Endothelial cell of umbilical vein (primary cell): ENCODE measurements at regions not wholly inside any gene's neighbourhood (a gene's known extent, or its start where the extent isn't known, plus 50 kb on each side); places are given as distances from the start of the nearest gene placed in this dataset.

Experiments
- BruUV-seq: library from RNA; stranded (reverse); fragments of 400-500 nt; replicated peaks from 2 replicates; lab custom pipeline; 2021; lab: Mats Ljungman, UMichigan
- CTCF ChIA-PET: fragments of 300-600, 350-600 bp; sonication (Branson Sonifier 250); formaldehyde crosslinking; loops from one replicate; lab custom pipeline; 2021; ENCODE audit warnings: antibody characterized with exemption, inconsistent platforms; lab: Charles Lee
- POLR2A ChIA-PET: fragments of 300-600, 350-600 bp; sonication (Branson Sonifier 250); formaldehyde crosslinking; loops from one replicate; lab custom pipeline; 2021; ENCODE audit warnings: antibody characterized with exemption, inconsistent platforms; lab: Charles Lee
- DNase-seq: peaks from one replicate; pipeline ENCODE4 v3.0.0-alpha.2; 2011; ENCODE audit warnings: low read depth, low spot score
- FAIRE-seq: peaks from 2 replicates; lab custom pipeline; 2011; peaks lifted over from hg19 to GRCh38; lab: Jason Lieb, UNC
- H2AFZ ChIP-seq: 2 replicates; pipeline ENCODE4 v1.6.0; 2012; ENCODE audit warnings: low read depth, low read length, control low read depth, inconsistent platforms
- H3K27ac ChIP-seq: 2 replicates; pipeline ENCODE4 v1.5.1; 2011; ENCODE audit warnings: low read depth, mild to moderate bottlenecking, control low read depth, low read length, moderate library complexity; ENCODE audit not compliant: insufficient read depth
- H3K27me3 ChIP-seq, 2 experiments: 2 replicates each; pipeline versions ENCODE4 v1.6.0 to v1.6.1; 2011; ENCODE audit warnings: low read length in 2 of 2, mixed read lengths in 1 of 2; ENCODE audit not compliant: control insufficient read depth in 2 of 2, insufficient read depth in 2 of 2
- H3K36me3 ChIP-seq, 2 experiments: 2 replicates in 1 of 2; 3 replicates in 1 of 2; pipeline ENCODE4 v1.5.1; 2011; ENCODE audit warnings: low read length in 2 of 2, mild to moderate bottlenecking in 1 of 2, moderate library complexity in 1 of 2; ENCODE audit not compliant: control insufficient read depth in 2 of 2, insufficient read depth in 2 of 2; ENCODE audit errors: extremely low read depth in 1 of 2
- H3K4me1 ChIP-seq: 3 replicates; pipeline ENCODE4 v1.5.1; 2011; ENCODE audit warnings: mild to moderate bottlenecking, low read length; ENCODE audit not compliant: control insufficient read depth, insufficient read depth; ENCODE audit errors: extremely low read depth
- H3K4me2 ChIP-seq: 2 replicates; pipeline ENCODE4 v1.6.1; 2011; ENCODE audit warnings: low read length, control low read depth, mixed read lengths; ENCODE audit not compliant: insufficient read depth
- H3K4me3 ChIP-seq, 3 experiments: fragments of 200-600 bp in 1 of 3; sonication (generic), shearing (Covaris generic) in 1 of 3; replicated peaks in 1 of 3; 2 replicates each; pipeline ENCODE4 v1.5.1; 2011 to 2016; ENCODE audit warnings: control low read depth in 3 of 3, low read length in 3 of 3, mild to moderate bottlenecking in 2 of 3, inconsistent platforms in 1 of 3, low read depth in 1 of 3, moderate library complexity in 1 of 3; ENCODE audit not compliant: insufficient read depth in 1 of 3
- H3K79me2 ChIP-seq: 2 replicates; pipeline ENCODE4 v1.6.0; 2012; ENCODE audit warnings: low read length, inconsistent platforms; ENCODE audit not compliant: control insufficient read depth, insufficient read depth
- H3K9ac ChIP-seq: replicated peaks from 2 replicates; pipeline ENCODE3; 2011; ENCODE audit warnings: low read length, control low read depth; ENCODE audit not compliant: insufficient read depth; ENCODE audit errors: extremely low read depth
- H3K9me1 ChIP-seq: replicated peaks from 3 replicates; pipeline ENCODE4 v1.6.0; 2011; ENCODE audit warnings: mild to moderate bottlenecking, low read length; ENCODE audit not compliant: control insufficient read depth, insufficient read depth; ENCODE audit errors: extremely low read depth
- H3K9me3 ChIP-seq: replicated peaks from 2 replicates; pipeline ENCODE4 v1.5.1; 2012; ENCODE audit warnings: low read length, inconsistent platforms; ENCODE audit not compliant: control insufficient read depth, insufficient read depth
- H4K20me1 ChIP-seq: replicated peaks from 2 replicates; pipeline ENCODE3; 2011; ENCODE audit warnings: mild to moderate bottlenecking, low read length; ENCODE audit not compliant: control insufficient read depth, insufficient read depth; ENCODE audit errors: extremely low read depth
- CTCF ChIP-seq, 2 donors: IDR thresholded peaks; 1 replicate in 1 of 2; 2 replicates in 1 of 2; pipeline ENCODE4 v1.5.1; 2011; ENCODE audit warnings: low read length in 2 of 2, mild to moderate bottlenecking in 2 of 2, moderate library complexity in 2 of 2, control low read depth in 1 of 2, inconsistent platforms in 1 of 2, low read depth in 1 of 2; ENCODE audit not compliant: insufficient read depth in 1 of 2; ENCODE audit errors: extremely low read depth in 1 of 2
- EZH2 ChIP-seq: IDR thresholded peaks from 2 replicates; pipeline ENCODE4 v1.6.1; 2012; ENCODE audit warnings: borderline replicate concordance, low read depth, mild to moderate bottlenecking, moderate library complexity, low read length, inconsistent platforms; ENCODE audit not compliant: severe bottlenecking
- FOS ChIP-seq: IDR thresholded peaks from 2 replicates; pipeline ENCODE4 v1.6.1; 2011; ENCODE audit warnings: mild to moderate bottlenecking, low read length, moderate library complexity, borderline replicate concordance; ENCODE audit not compliant: insufficient read depth
- GATA2 ChIP-seq: IDR thresholded peaks from 2 replicates; pipeline ENCODE4 v1.7.0; 2011; ENCODE audit warnings: low read depth, mild to moderate bottlenecking, moderate library complexity, mixed read lengths, low read length; ENCODE audit not compliant: insufficient read length, insufficient read depth
- JUN ChIP-seq: IDR thresholded peaks from 2 replicates; pipeline ENCODE4 v1.6.1; 2011; ENCODE audit warnings: borderline replicate concordance, low read depth; ENCODE audit not compliant: insufficient read length, insufficient read depth
- MAX ChIP-seq: IDR thresholded peaks from 2 replicates; pipeline ENCODE4 v1.6.1; 2011; ENCODE audit not compliant: insufficient read depth, insufficient read length
- MYC ChIP-seq: IDR thresholded peaks from one replicate; pipeline ENCODE4 v1.6.1; 2011; ENCODE audit warnings: mild to moderate bottlenecking, low read depth, low read length
- POLR2A ChIP-seq: IDR thresholded peaks from 2 replicates; pipeline ENCODE4 v1.6.1; 2012; ENCODE audit warnings: low read depth, mild to moderate bottlenecking, control low read depth, low read length
- POLR2AphosphoS5 ChIP-seq: IDR thresholded peaks from 2 replicates; pipeline ENCODE4 v1.6.1; 2012; ENCODE audit warnings: low read depth, mild to moderate bottlenecking, control low read depth, low read length, moderate library complexity; ENCODE audit not compliant: insufficient read depth
- dilution Hi-C: fragments of 300-500 bp; cut with MboI; formaldehyde crosslinking; loops from one replicate; pipeline ENCODE4 v1.15.0; 2019; ENCODE audit warnings: low sequenced_read_pairs; ENCODE audit not compliant: extremely low pct_ligation_motif_present
- intact Hi-C: fragments of 100-400 bp; cut with micrococcal nuclease; formaldehyde crosslinking; loops from one replicate; pipeline ENCODE4 v1.10.0; 2022

- no TSS peak for BruUV-seq
- no peaks in the 10 kb centered on the region for H3K27me3 ChIP-seq
- H3K4me3 ChIP-seq, result no peak overlapping the region
- H2AFZ ChIP-seq, result no peak overlapping the region
- no peaks in the 10 kb centered on the region for H3K36me3 ChIP-seq
- CTCF ChIA-PET, result no interaction called here
- no peaks in the 10 kb centered on the region for H3K79me2 ChIP-seq
- no peak overlapping the region for H3K27ac ChIP-seq
- POLR2A ChIA-PET, result no interaction called here
- dilution Hi-C loops (no loop called here), intact Hi-C loops (loop anchor here (1.0 kb wide), 1 partner anchor 136 kb away; no protein-coding TSS in a partner anchor)
- H4K20me1 ChIP-seq, result no peaks in the 10 kb centered on the region
- no peaks in the 10 kb centered on the region for H3K9me1 ChIP-seq
- DNase-seq (no peak), FAIRE-seq (no peak)
- H3K4me1 ChIP-seq, result no peaks in the 10 kb centered on the region
- no peak overlapping the region for H3K9ac ChIP-seq
- TF ChIP-seq MAX, result no peak
- no peaks in the 10 kb centered on the region for H3K9me3 ChIP-seq
- H3K4me2 ChIP-seq, result no peak overlapping the region
Observed at GRCh38 chr7:86025807-86026206, 617.9 kb upstream of the GRM3 start.

GRCh38 chr7:86013662-86014061, 630.0 kb upstream of the GRM3 start:
- Histone ChIP-seq H3K4me3 (no peak overlapping the region), H3K79me2 (no peaks in the 10 kb centered on the region), H3K9ac (no peak overlapping the region), H4K20me1 (no peaks in the 10 kb centered on the region), H3K27ac (no peak overlapping the region), H3K4me2 (no peak overlapping the region), H3K9me3 (no peaks in the 10 kb centered on the region), H3K36me3 (no peaks in the 10 kb centered on the region), H3K4me1 (no peaks in the 10 kb centered on the region), H2AFZ (no peak overlapping the region), H3K27me3 (no peaks in the 10 kb centered on the region), H3K9me1 (no peaks in the 10 kb centered on the region)
- no peak for TF ChIP-seq EZH2
- no peak for TF ChIP-seq POLR2AphosphoS5
- TF ChIP-seq POLR2A, result no peak
- TF ChIP-seq JUN, result no peak
- TF ChIP-seq MAX, result no peak
- TF ChIP-seq GATA2, result no peak
- TF ChIP-seq CTCF (IDR thresholded peaks at IDR 0.05; ENCODE audit: extremely low read depth in 1 of 2, insufficient read depth in 1 of 2, low read depth in 1 of 2, low read length in 2 of 2), result no peak
- no peak for TF ChIP-seq MYC
- no peak for TF ChIP-seq FOS
- dilution Hi-C loops, result no loop called here
- BruUV-seq, result no TSS peak
- ChIA-PET POLR2A (no interaction called here), CTCF (no interaction called here)
- DNase-seq, result no peak
- intact Hi-C loops, result no loop called here
- FAIRE-seq, result no peak
